ENCODE measurements at regions not wholly inside any gene's neighbourhood (a gene's known extent, or its start where the extent isn't known, plus 50 kb on each side); places are given as distances from the start of the nearest gene placed in this dataset.
"Not testable (repeated sequence)": the region's sequence is repeated elsewhere in the genome, so short reads cannot be mapped to it uniquely, and the experiment has no call there.

DNA sequence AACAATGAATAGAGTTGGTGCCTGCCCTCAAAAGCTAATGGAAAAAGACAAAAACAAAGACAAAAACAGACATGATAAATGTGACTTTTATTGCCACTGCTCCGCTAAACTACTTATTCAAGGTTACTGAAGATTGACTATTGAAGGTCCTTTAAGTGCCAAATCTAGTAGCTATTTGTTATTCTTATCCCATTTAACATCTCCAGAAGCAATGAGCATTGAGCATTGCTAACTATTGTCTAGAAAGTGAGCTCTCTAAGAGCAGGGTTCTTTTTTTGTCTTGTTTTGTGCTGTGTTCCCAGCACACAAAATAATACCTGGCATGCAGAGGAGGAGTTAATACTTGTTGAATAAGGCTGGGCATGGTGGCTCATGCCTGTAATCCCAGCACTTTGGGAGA lies 95.4 kb upstream of the SFRP2 start:
- Mint-ChIP-seq H3K36me3 (ENCODE audit: low read depth) (no peaks in the 10 kb centered on the region), H3K4me3 (no peak overlapping the region), H3K9me3 (peaks cover 20% of the 10 kb centered on the region), H3K27ac (no peak overlapping the region), H3K27me3 (ENCODE audit: low read depth) (peaks cover 3% of the 10 kb centered on the region), H3K4me1 (ENCODE audit: low read depth) (no peaks in the 10 kb centered on the region)

DNA sequence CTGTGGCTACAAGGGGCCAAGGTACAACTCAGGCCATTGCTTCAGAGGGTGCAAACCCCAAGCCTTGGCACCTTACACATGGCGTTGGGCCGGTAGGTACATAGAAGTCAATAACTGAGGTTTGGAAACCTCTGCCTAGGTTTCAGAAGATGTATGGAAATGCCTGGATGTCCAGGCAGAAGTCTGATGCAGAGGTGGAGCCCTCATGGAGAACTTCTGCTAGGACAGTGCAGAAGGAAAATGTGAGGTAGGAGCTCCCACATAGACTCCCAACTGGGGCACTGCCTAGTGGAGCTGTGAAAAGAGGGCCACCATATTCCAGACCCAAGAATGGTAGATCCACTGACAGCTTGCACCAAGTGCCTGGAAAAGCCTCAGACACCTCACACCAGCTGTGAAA lies 92.1 kb upstream of the SFRP2 start:
- H3K36me3 Mint-ChIP-seq (ENCODE audit: low read depth): no peaks in the 10 kb centered on the region
- H3K4me3 Mint-ChIP-seq: no peak overlapping the region
- no peak overlapping the region for H3K27ac Mint-ChIP-seq
- peaks cover 24% of the 10 kb centered on the region for H3K9me3 Mint-ChIP-seq
- H3K4me1 Mint-ChIP-seq (ENCODE audit: low read depth): no peaks in the 10 kb centered on the region
- H3K27me3 Mint-ChIP-seq (ENCODE audit: low read depth): peaks cover 3% of the 10 kb centered on the region

DNA sequence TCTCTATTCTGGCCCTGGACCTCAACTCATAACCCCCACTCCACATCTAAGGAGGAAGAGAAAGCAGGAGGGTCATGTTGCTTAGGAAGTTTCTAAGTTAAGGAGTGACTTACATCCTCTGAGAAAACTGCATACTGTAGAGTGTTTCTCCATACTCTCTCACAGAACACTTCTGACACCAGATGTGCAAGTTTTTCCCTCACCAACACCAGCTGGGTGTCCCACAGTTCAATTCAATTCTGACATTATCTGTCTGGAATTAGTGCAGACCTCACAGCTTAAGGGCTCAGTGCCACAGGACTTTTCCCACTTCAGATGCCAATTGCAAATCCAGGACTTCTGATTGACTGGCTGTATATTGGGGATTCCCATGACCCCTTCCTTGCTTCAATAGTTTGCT lies 89.0 kb upstream of the SFRP2 start:
- Mint-ChIP-seq H3K9me3 (peaks cover 24% of the 10 kb centered on the region), H3K36me3 (ENCODE audit: low read depth) (no peaks in the 10 kb centered on the region), H3K27ac (no peak overlapping the region), H3K4me3 (no peak overlapping the region), H3K4me1 (ENCODE audit: low read depth) (no peaks in the 10 kb centered on the region), H3K27me3 (ENCODE audit: low read depth) (no peaks in the 10 kb centered on the region)

DNA sequence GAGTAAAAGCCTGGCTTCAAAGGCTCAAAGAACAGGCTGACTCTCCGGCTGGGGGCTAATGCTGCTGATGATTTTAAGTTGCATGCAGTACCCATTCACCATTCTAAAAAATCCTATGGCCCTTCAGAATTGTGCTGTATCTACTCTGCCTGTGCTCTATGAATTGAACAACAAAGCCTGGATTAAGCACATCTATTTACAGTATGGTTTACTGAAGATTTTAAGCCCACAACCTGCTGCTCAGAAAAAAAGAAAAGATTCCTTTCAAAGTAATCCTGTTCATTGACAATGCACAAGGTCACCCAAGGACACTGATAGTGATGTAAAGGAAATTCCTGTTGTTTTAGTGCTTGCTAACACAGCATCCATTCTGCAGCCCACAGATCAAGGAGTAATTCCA lies 84.9 kb upstream of the SFRP2 start:
- no peaks in the 10 kb centered on the region for H3K27me3 Mint-ChIP-seq (ENCODE audit: low read depth)
- H3K36me3 Mint-ChIP-seq (ENCODE audit: low read depth): no peaks in the 10 kb centered on the region
- H3K27ac Mint-ChIP-seq: no peak overlapping the region
- H3K4me1 Mint-ChIP-seq (ENCODE audit: low read depth): no peaks in the 10 kb centered on the region
- H3K9me3 Mint-ChIP-seq: peaks cover 2% of the 10 kb centered on the region
- no peak overlapping the region for H3K4me3 Mint-ChIP-seq

DNA sequence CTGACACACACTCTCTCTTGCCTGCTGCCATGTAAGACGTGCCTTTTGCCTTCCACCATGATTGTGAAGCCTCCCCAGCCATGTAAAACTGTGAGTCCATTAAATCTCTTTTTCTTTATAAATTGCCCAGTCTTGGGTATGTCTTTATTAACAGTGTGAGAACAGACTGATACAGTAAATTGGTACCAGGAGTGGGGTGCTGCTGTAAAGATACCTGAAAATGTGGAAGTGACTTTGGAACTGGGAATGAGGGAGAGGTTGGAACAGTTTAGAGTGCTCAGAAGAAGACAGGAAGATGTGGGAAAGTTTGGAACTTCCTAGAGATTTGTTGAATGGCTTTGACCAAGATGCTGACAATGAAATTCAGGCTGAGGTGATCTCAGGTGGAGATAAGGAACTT lies 77.9 kb upstream of the SFRP2 start:
- H3K36me3 Mint-ChIP-seq (ENCODE audit: low read depth); H3K4me1 Mint-ChIP-seq (ENCODE audit: low read depth); H3K27ac Mint-ChIP-seq; H3K27me3 Mint-ChIP-seq (ENCODE audit: low read depth); H3K4me3 Mint-ChIP-seq: not testable (repeated sequence)
- H3K9me3 Mint-ChIP-seq: peaks cover 53% of the 10 kb centered on the region

DNA sequence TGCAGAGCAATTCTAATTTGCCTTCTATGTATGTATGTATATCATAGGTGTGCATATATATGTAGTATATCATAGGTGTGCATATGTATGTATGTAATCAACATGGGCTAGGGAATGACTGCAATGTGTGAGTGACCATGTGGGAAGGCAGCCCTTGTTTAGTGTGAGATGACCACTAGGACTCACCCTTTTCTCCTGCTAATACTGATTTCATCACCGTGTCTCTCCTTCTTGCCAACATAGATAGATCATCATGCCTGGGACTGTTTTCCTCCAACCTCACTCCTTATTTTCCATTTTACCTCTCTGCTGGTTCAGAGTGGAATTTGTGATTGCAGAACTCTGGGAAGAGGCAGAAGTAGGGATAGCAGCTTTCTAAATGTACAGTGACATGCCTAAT lies 63.6 kb upstream of the SFRP2 start:
- H3K4me1 Mint-ChIP-seq (ENCODE audit: low read depth): no peaks in the 10 kb centered on the region
- no peak overlapping the region for H3K4me3 Mint-ChIP-seq
- H3K27ac Mint-ChIP-seq: no peak overlapping the region
- no peaks in the 10 kb centered on the region for H3K9me3 Mint-ChIP-seq
- H3K27me3 Mint-ChIP-seq (ENCODE audit: low read depth): no peaks in the 10 kb centered on the region
- H3K36me3 Mint-ChIP-seq (ENCODE audit: low read depth): no peaks in the 10 kb centered on the region

DNA sequence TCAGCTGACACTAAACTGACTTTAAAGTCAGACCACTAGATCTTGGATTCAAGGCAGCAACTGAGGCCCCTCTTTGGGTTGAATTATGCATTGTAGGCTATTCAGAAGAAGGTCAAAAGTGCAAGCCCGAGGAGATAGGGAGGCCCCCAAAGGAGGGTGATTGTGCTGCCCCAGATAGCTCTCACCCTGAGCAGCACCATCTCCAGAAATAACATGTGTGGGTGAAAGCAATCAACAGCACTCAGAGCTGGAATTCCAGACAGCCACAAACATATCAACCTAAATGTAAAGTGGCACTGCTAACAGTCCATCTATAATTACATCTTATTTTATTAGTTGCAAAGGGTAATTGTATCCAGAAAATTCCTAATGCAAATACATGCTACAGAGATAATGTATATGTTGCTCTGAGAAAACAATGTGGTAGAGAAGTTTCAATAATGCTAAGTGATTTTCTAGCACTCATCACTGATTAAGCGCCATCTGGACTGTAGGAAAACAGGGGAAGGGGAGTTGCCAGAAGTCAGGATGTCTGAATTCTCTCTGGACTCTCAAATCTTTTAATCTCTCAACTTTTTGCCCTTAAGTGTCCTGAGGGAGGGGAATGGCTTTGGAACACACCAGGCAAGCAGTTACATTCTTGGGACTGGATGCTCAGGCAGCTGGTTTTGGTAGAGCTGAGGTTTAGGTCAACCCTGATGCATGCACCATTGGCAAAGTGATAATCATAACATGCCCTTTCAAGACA lies 61.8 kb upstream of the SFRP2 start:
- no peak overlapping the region for H3K27ac Mint-ChIP-seq
- H3K36me3 Mint-ChIP-seq (ENCODE audit: low read depth): no peaks in the 10 kb centered on the region
- no peaks in the 10 kb centered on the region for H3K9me3 Mint-ChIP-seq
- no peaks in the 10 kb centered on the region for H3K27me3 Mint-ChIP-seq (ENCODE audit: low read depth)
- no peaks in the 10 kb centered on the region for H3K4me1 Mint-ChIP-seq (ENCODE audit: low read depth)
- no peak overlapping the region for H3K4me3 Mint-ChIP-seq

DNA sequence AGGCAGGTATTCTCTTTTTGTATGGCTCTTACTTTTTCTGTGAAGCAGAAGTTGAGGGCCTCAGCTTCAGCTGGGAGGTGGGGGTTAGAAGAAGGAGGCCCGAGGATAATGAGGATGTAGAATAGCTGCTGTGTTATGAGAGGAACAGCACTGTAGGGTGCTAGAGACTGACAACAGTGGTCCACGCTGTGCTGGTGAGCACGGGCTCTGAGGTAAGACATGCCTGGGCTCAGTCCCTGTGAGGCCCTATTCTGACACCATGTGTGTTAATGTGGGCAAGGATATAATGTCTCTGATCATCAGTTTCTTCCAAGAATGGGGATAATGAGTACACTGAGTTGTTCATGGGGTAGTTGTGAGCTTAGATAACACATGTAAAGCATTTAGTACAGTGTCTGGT lies 55.3 kb upstream of the SFRP2 start:
- Mint-ChIP-seq H3K27me3 (ENCODE audit: low read depth) (no peaks in the 10 kb centered on the region), H3K36me3 (ENCODE audit: low read depth) (no peaks in the 10 kb centered on the region), H3K9me3 (no peaks in the 10 kb centered on the region), H3K4me1 (ENCODE audit: low read depth) (no peaks in the 10 kb centered on the region), H3K27ac (no peak overlapping the region), H3K4me3 (no peak overlapping the region)
